Stimulated activated CD4-positive, alpha-beta T cell treated with anti-CD3 and anti-CD28 coated beads, Interleukin-12 subunit alpha, Interleukin-12 subunit beta, amount 100 ng/mL, for 48 hours (primary cell): ENCODE measurements at regions not wholly inside any gene's neighbourhood (a gene's known extent, or its start where the extent isn't known, plus 50 kb on each side); places are given as distances from the start of the nearest gene placed in this dataset.

ENCODE experiments used
- DNase-seq, 3 donors: peaks; one replicate each; pipeline ENCODE4 v3.0.0-alpha.2; 2020; ENCODE audit warnings: low read depth in 2 of 3, low spot score in 1 of 3

GRCh38 chr17:15177343-15177742 lies 87.8 kb downstream of the PMP22 start:
- no peak for DNase-seq

GRCh38 chr17:15175356-15175755 lies 89.8 kb downstream of the PMP22 start:
- no peak for DNase-seq

GRCh38 chr17:15171167-15172047 lies 93.7 kb downstream of the PMP22 start:
- DNase-seq: peak; percentile 7 to 23 (median 9)

GRCh38 chr17:15169676-15170075 lies 95.5 kb downstream of the PMP22 start:
- no peak for DNase-seq

- no peak for DNase-seq
Measured at GRCh38 chr17:15168379-15168778, 96.7 kb downstream of the PMP22 start.

- DNase-seq: no peak
Measured at GRCh38 chr17:15161395-15161794, 103.7 kb downstream of the PMP22 start.

GRCh38 chr17:15157051-15157450 lies 108.1 kb downstream of the PMP22 start:
- DNase-seq: no peak

- DNase-seq: no peak
Measured at GRCh38 chr17:15154618-15155017, 110.5 kb downstream of the PMP22 start.

- no peak for DNase-seq
Measured at GRCh38 chr17:15145621-15146020, 119.5 kb downstream of the PMP22 start.

GRCh38 chr17:15143524-15143923 lies 121.6 kb downstream of the PMP22 start:
- no peak for DNase-seq

- DNase-seq: no peak
Measured at GRCh38 chr17:15134363-15134762, 130.8 kb downstream of the PMP22 start.

- no peak for DNase-seq
Measured at GRCh38 chr17:15133826-15134225, 131.3 kb downstream of the PMP22 start.

- DNase-seq: no peak
Measured at GRCh38 chr17:15133143-15133542, 132.0 kb downstream of the PMP22 start.

- DNase-seq: no peak
Measured at GRCh38 chr17:15130426-15130825, 134.7 kb downstream of the PMP22 start.

GRCh38 chr17:15129986-15130385 lies 135.1 kb downstream of the PMP22 start:
- no peak for DNase-seq

- DNase-seq: no peak
Measured at GRCh38 chr17:15124746-15125145, 140.4 kb downstream of the PMP22 start.

GRCh38 chr17:15124264-15124595 lies 140.9 kb downstream of the PMP22 start:
- no peak for DNase-seq

GRCh38 chr17:15123593-15124263 lies 141.4 kb downstream of the PMP22 start:
- DNase-seq: no peak

GRCh38 chr17:15122857-15123256 lies 142.3 kb downstream of the PMP22 start:
- DNase-seq: no peak

- DNase-seq: no peak
Measured at GRCh38 chr17:15121426-15121825, 143.7 kb downstream of the PMP22 start.

- DNase-seq: no peak
Measured at GRCh38 chr17:15119968-15120367, 145.2 kb downstream of the PMP22 start.

GRCh38 chr17:15117239-15117638 lies 147.9 kb downstream of the PMP22 start:
- no peak for DNase-seq
